IMR-90 (cell line): ENCODE measurements at regions not wholly inside any gene's neighbourhood (a gene's known extent, or its start where the extent isn't known, plus 50 kb on each side); places are given as distances from the start of the nearest gene placed in this dataset.

Experiments used
- ATAC-seq: fragments of 200-7000 bp; cut with Tn5 transposase; 2 replicates; pipeline ENCODE4 v1.9.1; 2020; ENCODE audit warnings: low read depth, mild to moderate bottlenecking, moderate library complexity
- BruUV-seq: library from RNA; stranded (reverse); fragments of 400-500 nt; replicated peaks from 2 replicates; lab custom pipeline; 2021; lab: Mats Ljungman, UMichigan
- CTCF ChIA-PET: fragments of 300-600 bp; formaldehyde crosslinking; extraction: SDS; loops from one replicate; lab custom pipeline; 2021; ENCODE audit warnings: antibody characterized with exemption; lab: Yijun Ruan, JAX
- POLR2A ChIA-PET: fragments of 300-600 bp; sonication (Branson Sonifier 250); formaldehyde crosslinking; loops from one replicate; lab custom pipeline; 2022; ENCODE audit warnings: antibody characterized with exemption; ENCODE audit not compliant: unreplicated experiment; lab: Charles Lee
- DNase-seq: peaks from one replicate; pipeline ENCODE4 v3.0.0; 2013
- H2AFZ ChIP-seq: replicated peaks from 2 replicates; pipeline ENCODE3; 2013; ENCODE audit warnings: low read length, mild to moderate bottlenecking; ENCODE audit not compliant: poor library complexity
- H2AK5ac ChIP-seq: 2 replicates; pipeline ENCODE4 v1.6.1; 2013; ENCODE audit warnings: low read depth, low read length, inconsistent platforms
- H2AK9ac ChIP-seq: replicated peaks from 2 replicates; pipeline ENCODE3; 2013; ENCODE audit warnings: mild to moderate bottlenecking, low read depth, low read length, moderate library complexity; ENCODE audit not compliant: poor library complexity
- H2BK120ac ChIP-seq: 2 replicates; pipeline ENCODE4 v1.6.1; 2013; ENCODE audit warnings: low read depth, low read length, inconsistent platforms
- H2BK15ac ChIP-seq: 3 replicates; pipeline ENCODE4 v1.6.1; 2013; ENCODE audit warnings: low read depth, low read length, inconsistent platforms
- H2BK20ac ChIP-seq: 2 replicates; pipeline ENCODE4 v1.6.1; 2013; ENCODE audit warnings: low read depth, mild to moderate bottlenecking, inconsistent platforms, low read length, moderate library complexity
- H2BK5ac ChIP-seq: 2 replicates; pipeline ENCODE4 v1.6.1; 2013; ENCODE audit warnings: mild to moderate bottlenecking, low read depth, low read length, inconsistent platforms; ENCODE audit not compliant: poor library complexity, severe bottlenecking
- H3K14ac ChIP-seq: replicated peaks from 2 replicates; pipeline ENCODE4 v1.6.1; 2013; ENCODE audit warnings: low read depth, low read length, inconsistent platforms
- H3K18ac ChIP-seq: 2 replicates; pipeline ENCODE4 v1.6.1; 2013; ENCODE audit warnings: low read depth, low read length, control low read depth
- H3K23ac ChIP-seq: 2 replicates; pipeline ENCODE4 v1.6.1; 2013; ENCODE audit warnings: low read depth, low read length, inconsistent platforms
- H3K27ac ChIP-seq: 2 replicates; pipeline ENCODE4 v1.5.1; 2013; ENCODE audit warnings: mild to moderate bottlenecking, control low read depth, low read length; ENCODE audit not compliant: insufficient read depth
- H3K27me3 ChIP-seq: 2 replicates; pipeline ENCODE4 v1.6.1; 2013; ENCODE audit warnings: low read length; ENCODE audit not compliant: control insufficient read depth, insufficient read depth
- H3K36me3 ChIP-seq: 2 replicates; pipeline ENCODE4 v1.6.1; 2013; ENCODE audit warnings: low read length, mixed read lengths; ENCODE audit not compliant: control insufficient read depth, insufficient read depth
- H3K4ac ChIP-seq: 2 replicates; pipeline ENCODE4 v1.6.1; 2013; ENCODE audit warnings: low read depth, low read length, inconsistent platforms
- H3K4me1 ChIP-seq: 2 replicates; pipeline ENCODE4 v1.6.1; 2013; ENCODE audit warnings: low read length, mixed read lengths; ENCODE audit not compliant: control insufficient read depth, insufficient read depth
- H3K4me2 ChIP-seq: 2 replicates; pipeline ENCODE4 v1.6.1; 2013; ENCODE audit warnings: low read depth, mild to moderate bottlenecking, control low read depth, low read length, moderate library complexity
- H3K4me3 ChIP-seq: 2 replicates; pipeline ENCODE4 v1.5.1; 2013; ENCODE audit warnings: low read depth, mild to moderate bottlenecking, control low read depth, low read length, moderate library complexity; ENCODE audit not compliant: insufficient read depth
- H3K56ac ChIP-seq: 2 replicates; pipeline ENCODE4 v1.6.1; 2013; ENCODE audit warnings: low read length, inconsistent platforms; ENCODE audit not compliant: insufficient read depth; ENCODE audit errors: extremely low read depth
- H3K79me1 ChIP-seq, 2 experiments: 2 replicates each; pipeline ENCODE4 v1.6.1; 2013; ENCODE audit warnings: low read length in 2 of 2, inconsistent platforms in 1 of 2, low read depth in 1 of 2
- H3K9ac ChIP-seq: 2 replicates; pipeline ENCODE4 v1.6.1; 2013; ENCODE audit warnings: low read depth, low read length, control low read depth
- H3K9me1 ChIP-seq: 2 replicates; pipeline ENCODE4 v1.6.1; 2013; ENCODE audit warnings: low read length, inconsistent platforms; ENCODE audit not compliant: insufficient read depth
- H3K9me3 ChIP-seq: 2 replicates; pipeline ENCODE4 v1.6.1; 2013; ENCODE audit warnings: low read length; ENCODE audit not compliant: control insufficient read depth, insufficient read depth
- H4K20me1 ChIP-seq: 2 replicates; pipeline ENCODE4 v1.6.1; 2013; ENCODE audit warnings: low read length, inconsistent platforms; ENCODE audit not compliant: insufficient read depth
- H4K5ac ChIP-seq: 2 replicates; pipeline ENCODE4 v1.6.1; 2013; ENCODE audit warnings: mild to moderate bottlenecking, low read depth, low read length, control low read depth
- H4K8ac ChIP-seq, 2 experiments: 2 replicates each; pipeline ENCODE4 v1.6.1; 2013; ENCODE audit warnings: low read depth in 2 of 2, low read length in 2 of 2, control low read depth in 1 of 2, inconsistent platforms in 1 of 2
- H4K91ac ChIP-seq: 2 replicates; pipeline ENCODE4 v1.6.1; 2013; ENCODE audit warnings: low read depth, low read length, inconsistent platforms; ENCODE audit not compliant: insufficient read depth
- CHD1 ChIP-seq: IDR thresholded peaks from 2 replicates; pipeline ENCODE4 v1.6.1; 2012; ENCODE audit warnings: low read depth, low read length, improper control_type of control experiment
- CTCF ChIP-seq: conservative IDR thresholded peaks from 2 replicates; pipeline ENCODE4 v1.5.1; 2012; ENCODE audit warnings: mild to moderate bottlenecking, low read depth, low read length, improper control_type of control experiment
- ELK1 ChIP-seq: fragments of 150-350 bp; IDR thresholded peaks from 2 replicates; pipeline ENCODE4 v1.6.1; 2016; ENCODE audit warnings: low read depth, mild to moderate bottlenecking, low read length, moderate library complexity, borderline replicate concordance
- MAFK ChIP-seq: IDR thresholded peaks from 2 replicates; pipeline ENCODE4 v1.6.1; 2012; ENCODE audit warnings: low read depth, low read length, improper control_type of control experiment
- MAZ ChIP-seq: IDR thresholded peaks from 2 replicates; pipeline ENCODE4 v1.6.1; 2012; ENCODE audit warnings: low read depth, mild to moderate bottlenecking, low read length, improper control_type of control experiment, moderate library complexity, borderline replicate concordance
- SMC3 ChIP-seq: fragments of 150-350 bp; IDR thresholded peaks from 2 replicates; pipeline ENCODE4 v1.6.1; 2016; ENCODE audit warnings: low read depth, mild to moderate bottlenecking, antibody characterized with exemption, low read length, moderate library complexity
- USF2 ChIP-seq: fragments of 150-350 bp; IDR thresholded peaks from 2 replicates; pipeline ENCODE4 v1.6.1; 2017; ENCODE audit warnings: mild to moderate bottlenecking, antibody characterized with exemption, low read length, low read depth
- WGBS, 2 experiments: methylation state at CpG; one replicate each; pipeline versions ENCODE4 v1.1.5 to v1.1.7; 2013; ENCODE audit warnings: missing lambda C conversion rate in 2 of 2; ENCODE audit not compliant: insufficient read length in 1 of 2; ENCODE audit errors: extremely low coverage in 2 of 2; 5-methylcytosine and 5-hydroxymethylcytosine counted together
- dilution Hi-C: fragments of 300-500 bp; cut with HindIII; formaldehyde crosslinking; loops from one replicate; pipeline ENCODE4 v1.14.3; 2018; ENCODE audit warnings: low sequenced_read_pairs; ENCODE audit not compliant: unreplicated experiment
- in situ Hi-C: fragments of 300-500 bp; cut with MboI; formaldehyde crosslinking; loops from 3 replicates; pipeline ENCODE4 v1.14.3; 2019; ENCODE audit warnings: low sequenced_read_pairs, inconsistent platforms, mixed read lengths
- intact Hi-C: fragments of 100-400 bp; cut with micrococcal nuclease; formaldehyde crosslinking; loops from 2 replicates; pipeline ENCODE4 v1.10.0; 2022

GRCh38 chr4:135476272-135476671 lies 1274.7 kb upstream of the PABPC4L start:
- no peak overlapping the region for H4K8ac ChIP-seq
- no peaks in the 10 kb centered on the region for H3K79me1 ChIP-seq
- no peak overlapping the region for H3K4ac ChIP-seq
- H3K9me1 ChIP-seq = no peaks in the 10 kb centered on the region
- H4K20me1 ChIP-seq = no peaks in the 10 kb centered on the region
- H3K18ac ChIP-seq = no peak overlapping the region
- dilution Hi-C loops (no loop called here), intact Hi-C loops (no loop called here), in situ Hi-C loops (no loop called here)
- no peak overlapping the region for H4K5ac ChIP-seq
- H3K14ac ChIP-seq = no peak overlapping the region
- H2BK120ac ChIP-seq = no peak overlapping the region
- no peak overlapping the region for H3K27ac ChIP-seq
- POLR2A ChIA-PET = no interaction called here
- H3K36me3 ChIP-seq = no peaks in the 10 kb centered on the region
- BruUV-seq = no TSS peak
- no peak overlapping the region for H3K9ac ChIP-seq
- H3K27me3 ChIP-seq = no peaks in the 10 kb centered on the region
- no peak for DNase-seq
- H2AFZ ChIP-seq = no peak overlapping the region
- ATAC-seq = no peak
- CTCF ChIA-PET = no interaction called here
- H3K4me1 ChIP-seq = no peaks in the 10 kb centered on the region
- H2AK9ac ChIP-seq = no peak overlapping the region
- H2BK20ac ChIP-seq = no peak overlapping the region
- H2BK5ac ChIP-seq = no peak overlapping the region
- no peak overlapping the region for H4K91ac ChIP-seq
- no peak overlapping the region for H3K23ac ChIP-seq
- no peak overlapping the region for H2AK5ac ChIP-seq
- no peaks in the 10 kb centered on the region for H3K9me3 ChIP-seq
- no peak overlapping the region for H2BK15ac ChIP-seq
- no peak overlapping the region for H3K4me2 ChIP-seq
- no CpG with 5 or more reads among the region's 2 CpGs for WGBS, 2 experiments
- TF ChIP-seq SMC3 (no peak), ELK1 (no peak), MAFK (no peak), CHD1 (no peak), USF2 (no peak), CTCF (no peak), MAZ (no peak)
- H3K56ac ChIP-seq = no peak overlapping the region
- H3K4me3 ChIP-seq = no peak overlapping the region
